Endothelial cell of umbilical vein (primary cell): ENCODE measurements at regions not wholly inside any gene's neighbourhood (a gene's known extent, or its start where the extent isn't known, plus 50 kb on each side); places are given as distances from the start of the nearest gene placed in this dataset.
A peak's percentile ranks its signal among the peaks of the same experiment; 100 is the strongest.

Source experiments
- EZH2 ChIP-seq: IDR thresholded peaks from 2 replicates; pipeline ENCODE4 v1.6.1; 2012; ENCODE audit warnings: borderline replicate concordance, low read depth, mild to moderate bottlenecking, moderate library complexity, low read length, inconsistent platforms; ENCODE audit not compliant: severe bottlenecking
- MAX ChIP-seq: IDR thresholded peaks from 2 replicates; pipeline ENCODE4 v1.6.1; 2011; ENCODE audit not compliant: insufficient read depth, insufficient read length
- POLR2A ChIP-seq: IDR thresholded peaks from 2 replicates; pipeline ENCODE4 v1.6.1; 2012; ENCODE audit warnings: low read depth, mild to moderate bottlenecking, control low read depth, low read length
- TF ChIP-seq, protein P1 (sequence below), 2 donors: IDR thresholded peaks; 1 replicate in 1 of 2; 2 replicates in 1 of 2; pipeline ENCODE4 v1.5.1; 2011; ENCODE audit warnings: low read length in 2 of 2, mild to moderate bottlenecking in 2 of 2, moderate library complexity in 2 of 2, control low read depth in 1 of 2, inconsistent platforms in 1 of 2, low read depth in 1 of 2; ENCODE audit not compliant: insufficient read depth in 1 of 2; ENCODE audit errors: extremely low read depth in 1 of 2

- TF ChIP-seq, protein P1, sequence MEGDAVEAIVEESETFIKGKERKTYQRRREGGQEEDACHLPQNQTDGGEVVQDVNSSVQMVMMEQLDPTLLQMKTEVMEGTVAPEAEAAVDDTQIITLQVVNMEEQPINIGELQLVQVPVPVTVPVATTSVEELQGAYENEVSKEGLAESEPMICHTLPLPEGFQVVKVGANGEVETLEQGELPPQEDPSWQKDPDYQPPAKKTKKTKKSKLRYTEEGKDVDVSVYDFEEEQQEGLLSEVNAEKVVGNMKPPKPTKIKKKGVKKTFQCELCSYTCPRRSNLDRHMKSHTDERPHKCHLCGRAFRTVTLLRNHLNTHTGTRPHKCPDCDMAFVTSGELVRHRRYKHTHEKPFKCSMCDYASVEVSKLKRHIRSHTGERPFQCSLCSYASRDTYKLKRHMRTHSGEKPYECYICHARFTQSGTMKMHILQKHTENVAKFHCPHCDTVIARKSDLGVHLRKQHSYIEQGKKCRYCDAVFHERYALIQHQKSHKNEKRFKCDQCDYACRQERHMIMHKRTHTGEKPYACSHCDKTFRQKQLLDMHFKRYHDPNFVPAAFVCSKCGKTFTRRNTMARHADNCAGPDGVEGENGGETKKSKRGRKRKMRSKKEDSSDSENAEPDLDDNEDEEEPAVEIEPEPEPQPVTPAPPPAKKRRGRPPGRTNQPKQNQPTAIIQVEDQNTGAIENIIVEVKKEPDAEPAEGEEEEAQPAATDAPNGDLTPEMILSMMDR (IDR thresholded peaks at IDR 0.05; ENCODE audit: extremely low read depth in 1 of 2, insufficient read depth in 1 of 2, low read depth in 1 of 2, low read length in 2 of 2): peak in 1 of 2 donors; percentile 10
- TF ChIP-seq EZH2 (no peak), MAX (no peak), POLR2A (no peak)
Measured at GRCh38 chr12:111274777-111275176, 94.1 kb downstream of the PHETA1 start.
